Transverse colon (tissue), 4 donors: ENCODE measurements at regions not wholly inside any gene's neighbourhood (a gene's known extent, or its start where the extent isn't known, plus 50 kb on each side); places are given as distances from the start of the nearest gene placed in this dataset.

Experiments used
- CTCF ChIP-seq, 5 experiments: fragments of 200-600 bp in 3 of 5; fragments of 450-650 bp in 2 of 5; sonication (generic) in 3 of 5; IDR thresholded peaks; 1 replicate in 2 of 5; 2 replicates in 3 of 5; pipeline ENCODE4 v1.5.1; 2016 to 2017; ENCODE audit warnings: antibody characterized with exemption in 5 of 5, inconsistent platforms in 3 of 5, mild to moderate bottlenecking in 2 of 5, moderate library complexity in 1 of 5
- EP300 ChIP-seq: sonication (generic); formaldehyde crosslinking; IDR thresholded peaks from one replicate; pipeline ENCODE4 v1.6.1; 2017; ENCODE audit warnings: antibody characterized with exemption, low read depth
- POLR2A ChIP-seq: fragments of 450-650 bp; IDR thresholded peaks from one replicate; pipeline ENCODE4 v1.6.1; 2016; ENCODE audit warnings: antibody characterized with exemption, mild to moderate bottlenecking, moderate library complexity
- POLR2AphosphoS5 ChIP-seq, 3 donors: sonication (generic); formaldehyde crosslinking; IDR thresholded peaks; one replicate each; pipeline ENCODE4 v1.6.1; 2016; ENCODE audit warnings: antibody characterized with exemption in 3 of 3

DNA sequence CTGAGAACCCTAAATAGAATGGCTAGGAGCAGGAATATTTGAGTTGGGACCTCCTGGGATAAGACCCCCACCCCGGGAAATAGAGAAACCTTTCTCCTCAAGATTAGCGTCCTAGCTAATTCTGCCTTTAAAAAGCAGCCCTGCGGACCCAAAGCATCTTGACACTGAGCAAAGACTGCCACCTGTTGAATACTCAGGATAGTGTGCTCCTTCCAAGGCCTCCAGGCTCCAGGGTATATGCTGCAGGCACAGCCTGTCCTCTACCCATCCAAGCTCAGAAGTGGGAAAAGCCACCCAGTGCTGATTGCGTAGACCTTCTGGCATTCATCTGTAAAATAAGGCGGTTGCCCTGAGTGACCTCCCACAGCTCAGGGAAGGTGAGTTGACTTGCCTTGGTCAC, 456.2 kb upstream of the DYNLRB2 start:
- TF ChIP-seq CTCF (IDR thresholded peaks at IDR 0.05) (peak; percentile 44 to 62 (median 52)), POLR2A (no peak), POLR2AphosphoS5 (IDR thresholded peaks at IDR 0.05) (no peak), EP300 (no peak)
